VCaP (cell line): ENCODE measurements at regions not wholly inside any gene's neighbourhood (a gene's known extent, or its start where the extent isn't known, plus 50 kb on each side); places are given as distances from the start of the nearest gene placed in this dataset.

Experiments
- H3K27ac ChIP-seq: fragments of 450-650 bp; 2 replicates; pipeline ENCODE4 v1.5.1; 2017
- CTCF ChIP-seq: fragments of 450-650 bp; conservative IDR thresholded peaks from 2 replicates; pipeline ENCODE4 v1.5.1; 2017; ENCODE audit warnings: mild to moderate bottlenecking, moderate library complexity

- no peak for TF ChIP-seq CTCF
- H3K27ac ChIP-seq: no peak overlapping the region
Measured at GRCh38 chr10:89923661-89924060, 222.3 kb downstream of the KIF20B start.

- H3K27ac ChIP-seq: no peak overlapping the region
- no peak for TF ChIP-seq CTCF
Measured at GRCh38 chr10:89924261-89924660, 222.9 kb downstream of the KIF20B start.

- no peak for TF ChIP-seq CTCF
- H3K27ac ChIP-seq: no peak overlapping the region
Measured at GRCh38 chr10:89926736-89927135, 225.3 kb downstream of the KIF20B start.

GRCh38 chr10:89929282-89930026 is 228.1 kb downstream of the KIF20B start:
- no peak for TF ChIP-seq CTCF
- H3K27ac ChIP-seq: no peak overlapping the region

- no peak for TF ChIP-seq CTCF
- H3K27ac ChIP-seq: no peak overlapping the region
Measured at GRCh38 chr10:89937494-89937893, 236.1 kb downstream of the KIF20B start.

DNA sequence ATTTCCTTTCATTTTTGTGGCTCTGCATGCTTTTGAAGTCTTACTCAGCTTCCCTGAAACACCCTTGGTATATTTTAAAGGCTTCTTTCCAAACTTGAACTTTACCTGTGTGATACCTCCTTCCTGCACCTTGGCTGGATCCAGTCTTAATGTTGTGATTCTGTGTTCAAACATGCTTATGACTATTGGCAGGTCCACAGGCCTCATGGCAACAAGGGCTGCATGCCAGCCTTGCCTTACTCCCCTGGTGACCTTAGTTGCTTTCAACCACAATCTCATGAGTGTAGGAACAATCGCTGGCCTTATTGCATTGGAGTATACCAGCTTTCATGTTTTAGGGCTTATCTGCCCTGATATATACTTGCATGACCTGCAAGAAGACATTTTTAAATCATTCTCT is 238.7 kb downstream of the KIF20B start:
- no peak for TF ChIP-seq CTCF
- no peak overlapping the region for H3K27ac ChIP-seq

DNA sequence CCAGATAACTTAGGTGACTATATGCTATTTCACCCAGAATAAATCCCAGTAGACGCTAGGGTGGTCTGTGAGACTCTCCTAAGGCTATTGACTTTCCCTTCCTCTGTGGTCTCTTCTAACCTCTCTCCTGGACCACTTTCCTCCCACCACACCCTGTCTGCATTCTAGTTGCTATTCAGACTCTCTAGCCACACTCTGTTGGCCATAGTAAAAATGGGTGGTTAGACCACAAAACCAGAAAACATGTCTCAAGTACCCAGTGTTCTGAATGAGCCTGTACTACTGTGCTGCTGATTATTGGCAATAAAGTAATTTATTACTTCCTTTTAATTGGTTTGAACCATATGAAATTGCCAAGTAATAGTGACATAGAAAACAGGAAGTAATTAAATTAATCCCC is 240.8 kb downstream of the KIF20B start:
- no peak for TF ChIP-seq CTCF
- no peak overlapping the region for H3K27ac ChIP-seq
